HG03159 (cell line): ENCODE measurements at regions not wholly inside any gene's neighbourhood (a gene's known extent, or its start where the extent isn't known, plus 50 kb on each side); places are given as distances from the start of the nearest gene placed in this dataset.

Experiments
- ATAC-seq: cut with Tn5 transposase; IDR thresholded peaks from one replicate; pipeline ENCODE4 v1.9.1; 2021; ENCODE audit warnings: mild to moderate bottlenecking, moderate library complexity; ENCODE audit not compliant: unreplicated experiment

DNA sequence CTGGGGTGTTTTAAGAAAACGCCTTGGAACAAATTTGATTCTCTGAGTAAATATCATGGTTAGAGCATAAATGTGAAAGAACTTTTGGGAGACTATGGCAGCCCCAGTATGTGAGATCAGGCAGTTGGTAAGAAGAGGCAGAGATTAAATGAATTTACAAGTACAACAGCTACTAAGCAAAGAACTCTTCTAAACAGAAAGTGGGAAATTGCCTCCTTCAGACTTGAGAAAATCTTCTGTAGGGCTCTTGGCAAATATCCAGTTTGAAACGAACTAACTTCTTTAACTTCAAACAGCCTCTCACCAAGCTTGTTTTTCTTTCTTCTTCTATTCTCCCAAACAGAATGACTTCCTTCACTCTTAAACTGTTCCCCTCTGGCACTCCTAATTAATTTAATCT, 337.7 kb downstream of the SIPA1L2 start:
- ATAC-seq: no peak

DNA sequence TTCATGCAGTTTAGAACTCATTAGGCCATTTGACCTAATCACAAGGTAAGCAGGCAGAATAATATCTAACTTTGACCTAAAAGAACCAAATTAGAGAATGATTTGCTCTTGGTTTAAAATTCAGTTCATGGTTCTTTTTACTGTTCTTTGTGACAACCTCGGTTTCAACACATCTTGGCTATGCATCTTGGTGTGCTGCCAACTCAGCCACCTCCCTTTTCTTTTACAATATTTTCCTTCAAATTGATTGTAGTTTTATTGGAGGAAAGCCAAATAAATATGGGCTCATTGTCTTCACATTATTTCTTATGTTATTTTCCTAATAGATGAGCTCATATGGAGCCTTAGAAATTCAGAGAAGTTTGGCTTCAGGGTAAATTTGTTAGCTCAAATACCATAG, 338.3 kb downstream of the SIPA1L2 start:
- ATAC-seq: no peak

DNA sequence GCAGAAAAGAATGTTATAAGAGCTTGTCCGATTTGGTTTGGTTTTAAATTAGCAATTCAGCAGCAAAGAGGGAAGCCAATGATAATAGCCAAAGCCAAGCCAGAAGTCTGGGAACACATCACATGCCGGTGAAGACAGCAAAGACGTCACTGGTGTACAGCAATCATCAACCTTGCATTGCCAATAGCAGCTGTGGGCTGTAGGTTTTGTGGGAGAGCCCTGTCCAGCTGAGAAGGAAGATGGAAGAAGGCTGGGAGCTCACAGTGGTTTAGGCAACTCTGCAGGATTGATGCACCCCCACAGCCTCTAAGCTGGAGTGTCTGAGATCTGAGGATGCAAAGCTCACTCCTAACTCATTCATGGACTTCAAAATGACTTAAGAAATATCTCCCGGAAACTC, 338.7 kb downstream of the SIPA1L2 start:
- no peak for ATAC-seq

DNA sequence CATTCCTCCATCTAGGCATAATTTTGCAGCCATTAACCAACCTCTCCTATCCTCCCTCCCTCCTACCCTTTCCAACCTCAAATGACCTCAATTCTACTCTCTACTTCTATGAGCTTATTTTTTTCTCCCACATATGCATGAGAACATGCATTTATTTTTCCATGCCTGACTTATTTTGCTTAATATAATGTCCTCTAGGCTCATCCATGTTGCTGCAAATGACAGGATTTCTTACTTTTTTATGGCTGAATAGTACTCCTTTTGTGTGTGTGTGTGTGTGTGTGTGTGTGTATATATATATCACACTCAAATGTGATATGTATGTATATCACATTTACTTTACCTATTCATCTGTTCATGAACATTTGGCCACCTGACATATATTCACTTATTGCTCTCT, 339.4 kb downstream of the SIPA1L2 start:
- ATAC-seq: no peak

DNA sequence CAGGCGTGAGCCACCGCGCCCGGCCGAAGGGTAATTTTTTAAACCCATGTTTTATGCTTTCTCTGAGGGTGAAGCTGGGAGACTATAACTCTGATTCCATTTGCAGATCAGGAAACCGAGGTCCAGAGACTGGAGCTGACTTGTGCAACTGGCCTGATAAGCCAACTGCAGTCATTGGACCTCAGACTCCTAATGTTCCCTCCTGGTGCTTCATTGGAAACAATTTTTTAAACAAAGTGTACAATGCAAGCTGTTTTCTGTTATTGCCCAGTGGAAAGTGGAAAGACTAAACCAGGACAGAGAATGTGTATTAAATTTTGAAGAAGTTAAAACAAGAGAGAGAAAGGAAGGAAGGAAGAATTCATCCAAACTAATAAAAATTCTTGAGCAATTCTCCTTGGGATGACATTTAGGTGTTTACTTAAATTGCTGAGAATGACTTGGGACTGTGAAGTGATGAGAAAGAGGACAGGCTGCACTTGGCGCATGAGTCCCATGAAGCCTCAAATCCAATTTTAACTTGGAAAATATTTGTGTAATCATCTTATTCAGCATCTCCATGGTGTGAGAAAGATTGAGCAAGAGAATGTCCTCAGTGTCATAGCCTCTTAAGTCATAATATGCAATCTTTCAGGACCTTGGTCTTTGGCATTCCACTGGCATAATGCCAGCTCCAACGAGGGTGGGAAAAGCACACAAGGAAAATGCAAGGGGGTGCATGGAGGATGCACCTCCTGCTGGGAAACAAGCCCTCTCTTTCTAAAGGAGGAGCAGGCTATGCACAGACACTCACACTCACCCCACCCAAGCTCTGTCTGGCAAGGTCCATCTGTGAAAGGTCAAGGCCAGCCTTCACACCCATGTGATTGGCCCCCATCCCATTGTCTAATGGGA, 342.0 kb downstream of the SIPA1L2 start:
- ATAC-seq: no peak

DNA sequence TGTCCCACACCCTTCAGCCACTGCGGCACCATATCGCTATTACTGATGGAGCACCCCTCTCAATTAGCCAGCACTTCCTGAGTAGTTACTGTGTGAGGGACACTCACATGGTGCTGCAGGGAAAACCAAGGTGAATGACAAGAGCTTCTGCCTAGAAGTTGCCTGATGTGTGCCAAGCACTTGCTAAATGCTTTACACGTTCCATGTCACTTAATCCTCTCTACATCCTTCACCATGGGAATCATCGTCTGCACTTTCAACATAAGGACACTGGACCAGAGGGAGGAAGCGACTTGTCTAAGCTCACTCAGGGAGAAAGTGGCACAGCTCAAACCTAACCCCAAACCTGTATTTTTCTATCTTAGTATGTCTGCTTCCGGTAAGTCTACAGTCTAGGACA, 344.8 kb downstream of the SIPA1L2 start:
- ATAC-seq: no peak

DNA sequence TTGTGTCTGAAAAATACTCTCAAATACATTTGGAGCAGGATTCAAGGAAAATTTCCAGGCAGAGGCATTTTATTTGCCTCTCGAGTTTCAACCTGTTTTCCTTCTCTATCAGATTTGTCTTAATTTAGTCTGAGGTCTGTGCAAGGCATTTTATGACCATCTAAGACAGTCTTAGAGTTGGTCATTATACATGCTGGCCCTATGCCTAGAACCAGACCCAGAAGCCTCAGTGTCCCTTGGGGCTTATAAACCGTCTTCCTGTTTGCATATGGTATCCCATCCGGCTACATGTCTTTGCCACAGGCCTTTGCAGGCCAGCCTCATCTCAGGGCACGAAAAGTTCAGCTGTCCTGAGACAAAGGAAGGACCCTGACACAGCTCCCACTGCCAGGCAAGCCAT, 346.1 kb downstream of the SIPA1L2 start:
- ATAC-seq: no peak

DNA sequence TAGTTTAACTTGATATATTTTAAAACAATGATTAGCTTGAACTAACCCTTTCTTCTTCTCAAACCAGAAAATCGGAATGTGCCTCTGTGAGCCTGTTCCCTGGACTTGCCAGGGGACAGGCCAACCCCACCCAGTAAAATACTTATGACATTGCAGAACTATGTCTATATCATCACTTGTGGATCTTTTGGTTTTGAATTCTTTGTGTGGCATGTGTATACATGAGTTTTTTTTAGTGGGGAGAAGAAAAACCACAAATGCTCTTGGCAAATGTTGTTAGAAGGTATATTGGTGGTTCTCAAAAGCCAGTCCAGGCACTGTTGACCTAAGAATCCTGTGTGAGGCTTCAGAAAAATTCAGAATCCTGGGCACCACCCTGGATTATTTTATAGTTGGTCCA, 347.4 kb downstream of the SIPA1L2 start:
- no peak for ATAC-seq

DNA sequence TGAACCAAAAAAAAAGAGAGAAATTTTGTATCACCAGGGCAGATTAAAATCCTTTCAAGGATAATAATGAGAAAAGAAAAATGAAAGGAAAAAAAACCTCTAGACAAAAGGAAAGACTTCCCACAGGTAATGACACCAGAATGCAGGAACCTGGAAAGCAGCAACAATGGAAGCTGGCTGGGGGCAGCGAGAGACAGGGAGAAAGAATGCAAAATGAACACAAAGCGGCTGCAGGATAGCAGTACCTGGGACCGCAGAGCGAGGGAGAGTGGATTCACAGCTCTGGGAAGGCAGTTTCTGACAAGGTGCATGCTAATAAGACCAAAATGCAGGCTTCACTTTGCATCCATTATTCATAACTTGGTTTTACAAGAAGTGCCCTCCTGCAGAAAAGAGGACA, 349.0 kb downstream of the SIPA1L2 start:
- no peak for ATAC-seq

DNA sequence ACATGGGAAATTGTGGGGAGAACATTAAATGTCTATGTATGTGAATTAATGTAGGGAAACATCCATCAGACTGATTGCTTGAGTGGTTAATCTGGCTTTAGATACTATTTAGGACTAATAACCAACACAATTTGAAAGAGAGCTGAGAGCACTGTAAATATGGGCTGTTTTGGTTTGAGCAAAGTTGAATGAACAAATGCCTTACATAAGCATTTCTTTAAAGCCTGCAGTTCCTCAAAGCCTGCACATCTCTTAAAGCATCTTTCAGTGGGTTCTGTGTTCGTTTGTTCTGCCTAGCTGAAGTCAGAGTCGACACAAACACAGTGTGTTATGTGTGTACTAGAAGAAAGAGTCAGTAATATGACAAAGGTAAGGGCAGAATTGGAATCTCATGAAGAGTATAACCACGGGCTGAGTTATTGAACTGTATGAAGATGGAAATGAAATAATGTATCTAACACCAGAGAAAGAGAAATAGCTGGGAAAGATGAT, 350.0 kb downstream of the SIPA1L2 start:
- no peak for ATAC-seq

DNA sequence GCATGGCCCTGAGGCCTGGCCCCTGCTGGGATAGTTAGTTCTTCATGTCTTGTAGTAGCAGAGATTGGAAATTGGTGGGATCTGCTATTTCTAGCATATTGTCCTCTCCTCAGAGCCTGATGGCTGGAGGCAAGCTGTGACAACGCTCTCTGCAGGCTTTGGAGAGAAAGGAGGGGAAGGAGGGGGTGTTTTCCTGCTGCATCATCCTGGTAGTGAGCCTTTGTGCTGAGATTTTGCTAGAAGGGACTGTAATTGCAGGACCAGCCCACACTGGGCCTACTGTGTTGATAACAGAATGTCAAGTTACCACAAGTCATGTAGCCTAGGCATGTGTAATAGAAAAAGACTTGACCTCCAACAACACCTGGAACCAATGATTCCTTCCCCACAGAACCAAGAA, 351.0 kb downstream of the SIPA1L2 start:
- ATAC-seq: no peak

DNA sequence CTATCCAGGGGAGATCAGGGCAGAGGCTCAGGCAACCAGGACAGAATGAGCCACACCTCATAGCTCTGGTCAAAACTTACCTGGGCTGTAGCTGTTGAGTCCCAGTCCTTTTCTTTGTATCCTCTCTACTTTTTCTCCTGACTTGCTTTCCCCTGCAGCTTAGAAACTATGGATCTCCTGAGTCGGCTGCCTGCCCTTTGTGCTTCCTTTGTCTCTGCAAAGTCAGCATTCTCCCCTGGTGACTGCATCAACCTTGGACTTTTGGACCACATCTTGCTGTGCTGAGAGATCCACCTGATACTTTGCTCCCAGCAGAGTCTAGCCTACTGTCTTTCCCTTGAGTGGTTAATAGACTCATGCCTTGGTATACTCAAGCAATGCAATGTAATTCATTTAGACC, 353.3 kb downstream of the SIPA1L2 start:
- ATAC-seq: no peak

DNA sequence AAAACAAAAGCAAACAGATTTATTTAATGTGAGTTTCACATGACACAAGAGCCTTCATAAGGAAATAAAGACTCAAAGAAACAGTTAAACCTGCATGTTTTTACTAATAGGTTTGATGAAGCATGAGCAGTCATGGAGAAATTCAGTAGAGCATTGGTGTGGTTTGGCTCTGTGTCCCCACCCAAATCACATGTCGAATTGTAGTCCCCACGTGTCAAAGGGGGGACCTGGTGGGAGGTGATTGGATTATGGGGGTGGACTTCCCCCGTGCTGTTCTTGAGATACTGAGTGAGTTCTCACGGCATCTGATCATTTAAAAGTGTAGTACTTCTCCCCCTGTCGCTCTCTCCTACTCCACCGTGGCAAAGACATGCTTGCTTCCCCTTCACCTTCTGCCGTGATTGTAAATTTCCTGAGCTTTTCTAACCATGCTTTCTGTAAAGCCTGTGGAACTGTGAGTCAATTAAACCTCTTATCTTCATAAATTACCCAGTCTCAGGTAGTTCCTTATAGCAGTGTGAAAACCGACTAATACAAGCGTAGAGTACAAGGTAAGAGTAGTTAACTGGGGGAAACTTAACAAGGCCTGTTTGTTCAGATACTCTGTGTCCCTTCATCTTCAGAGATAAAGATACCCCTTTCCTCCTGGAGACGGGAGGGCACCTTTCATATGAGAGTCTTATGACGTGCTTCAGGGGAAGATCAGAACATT, 354.8 kb downstream of the SIPA1L2 start:
- no peak for ATAC-seq

DNA sequence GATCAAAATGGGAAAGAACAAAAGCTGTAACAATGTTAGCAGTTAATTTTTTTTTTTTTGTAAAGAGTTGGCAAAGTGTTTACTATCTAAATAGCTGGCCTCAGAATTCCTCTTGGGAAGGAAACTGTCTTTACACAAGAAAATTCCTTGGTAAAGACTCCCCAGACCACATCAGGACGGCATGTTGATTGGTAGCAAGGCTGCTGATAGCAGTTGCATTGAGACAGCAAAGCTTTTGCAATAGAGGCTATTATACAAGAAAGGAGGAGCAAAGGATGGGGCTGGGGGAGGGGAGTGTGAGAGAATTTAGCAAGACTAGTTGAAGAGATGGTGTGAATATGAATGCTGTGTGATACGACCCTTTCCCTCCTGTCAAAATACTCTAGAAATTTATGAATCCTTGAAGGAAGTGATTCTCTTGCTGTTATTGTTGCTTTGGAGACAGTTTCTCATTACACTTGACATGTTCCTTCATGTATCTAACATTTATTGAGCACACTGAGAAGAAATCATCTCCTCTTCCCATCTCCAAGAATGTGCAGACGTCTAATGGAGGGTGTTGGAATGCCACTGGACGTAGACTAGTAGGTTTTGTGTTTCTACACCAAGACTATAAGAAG, 355.6 kb downstream of the SIPA1L2 start:
- no peak for ATAC-seq

DNA sequence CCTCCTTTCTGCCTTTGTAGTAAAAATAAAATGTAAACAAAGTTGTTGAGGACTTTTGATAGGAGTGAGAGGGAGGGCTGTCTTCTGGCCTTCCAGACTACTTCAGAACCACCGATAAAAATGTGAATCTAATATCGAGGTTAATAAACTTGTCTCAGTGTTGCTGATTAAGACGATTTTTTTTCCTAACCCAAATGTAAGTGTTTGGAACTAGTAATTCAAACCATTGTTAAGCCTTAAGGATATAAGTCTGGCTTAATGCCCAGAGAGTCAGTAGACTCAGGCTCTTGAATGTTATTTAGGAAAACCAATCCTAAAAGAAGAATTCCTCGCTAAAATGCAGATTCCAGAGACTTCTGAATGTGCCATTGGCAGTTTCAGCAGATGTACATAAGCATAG, 356.9 kb downstream of the SIPA1L2 start:
- ATAC-seq: no peak

DNA sequence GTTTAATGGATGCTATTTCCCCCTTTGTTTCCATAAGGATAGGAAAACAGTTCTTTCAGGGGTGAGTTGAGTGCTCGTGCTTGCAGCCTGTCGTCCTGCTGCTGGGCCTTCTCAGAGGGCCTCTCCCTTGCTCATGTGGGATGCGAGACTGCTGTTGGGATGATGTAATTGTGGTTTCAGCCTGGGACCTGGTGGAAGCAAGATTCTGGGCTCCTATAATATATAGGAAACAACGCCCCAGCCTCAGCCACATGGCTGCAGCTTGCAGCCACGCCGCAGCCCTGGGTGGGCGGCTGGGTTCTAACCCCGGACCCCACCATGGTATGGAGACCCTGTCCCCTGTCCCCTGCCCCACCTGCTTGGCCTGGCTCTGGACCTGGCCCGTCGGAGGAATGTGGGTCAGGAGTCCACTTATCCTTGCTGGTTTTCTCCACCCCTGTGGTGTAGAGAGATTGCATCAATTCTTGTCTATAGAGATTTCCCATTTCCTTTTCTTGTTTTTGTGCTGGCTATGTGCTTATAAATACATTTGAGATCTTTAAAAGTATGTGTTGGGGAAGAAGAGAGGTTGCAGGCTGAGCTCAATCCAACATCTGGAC, 357.8 kb downstream of the SIPA1L2 start:
- ATAC-seq: no peak

DNA sequence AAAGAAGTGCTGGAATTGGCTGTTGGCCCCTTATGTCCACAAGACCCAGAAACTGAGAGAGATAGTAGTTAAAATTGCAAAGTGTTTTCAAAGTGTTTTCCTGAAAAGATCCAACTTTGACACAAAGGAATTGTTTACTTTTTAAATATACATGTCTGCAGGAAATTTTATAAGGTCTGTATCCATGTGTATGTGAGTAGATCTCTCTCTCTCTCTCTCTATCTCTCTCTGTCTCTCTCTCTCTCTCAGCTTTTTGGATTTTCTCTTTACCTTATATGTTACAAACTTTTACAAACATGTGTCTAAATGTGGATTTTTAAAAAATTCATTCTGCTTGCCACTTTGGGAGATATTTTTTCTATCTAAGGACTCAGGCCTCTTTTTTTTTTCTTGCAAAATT, 358.6 kb downstream of the SIPA1L2 start:
- no peak for ATAC-seq

DNA sequence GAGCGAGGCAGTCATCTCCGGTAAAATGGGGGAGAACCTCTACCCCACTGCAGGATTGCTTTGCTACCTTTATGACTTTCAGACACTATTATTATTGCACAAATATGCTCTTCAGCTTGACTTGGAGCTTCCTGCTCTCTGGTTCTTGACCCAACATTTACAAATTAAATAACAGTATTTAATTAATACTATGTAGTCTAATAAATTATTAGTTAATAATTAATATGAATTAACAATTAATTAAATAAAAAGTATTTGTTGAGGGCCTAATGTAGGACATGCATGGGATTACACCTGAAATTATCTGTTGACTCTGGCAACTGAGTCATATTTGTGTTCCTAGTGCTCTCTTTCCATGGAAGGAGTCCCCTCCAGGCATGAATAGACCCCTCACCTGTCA, 359.9 kb downstream of the SIPA1L2 start:
- ATAC-seq: no peak

DNA sequence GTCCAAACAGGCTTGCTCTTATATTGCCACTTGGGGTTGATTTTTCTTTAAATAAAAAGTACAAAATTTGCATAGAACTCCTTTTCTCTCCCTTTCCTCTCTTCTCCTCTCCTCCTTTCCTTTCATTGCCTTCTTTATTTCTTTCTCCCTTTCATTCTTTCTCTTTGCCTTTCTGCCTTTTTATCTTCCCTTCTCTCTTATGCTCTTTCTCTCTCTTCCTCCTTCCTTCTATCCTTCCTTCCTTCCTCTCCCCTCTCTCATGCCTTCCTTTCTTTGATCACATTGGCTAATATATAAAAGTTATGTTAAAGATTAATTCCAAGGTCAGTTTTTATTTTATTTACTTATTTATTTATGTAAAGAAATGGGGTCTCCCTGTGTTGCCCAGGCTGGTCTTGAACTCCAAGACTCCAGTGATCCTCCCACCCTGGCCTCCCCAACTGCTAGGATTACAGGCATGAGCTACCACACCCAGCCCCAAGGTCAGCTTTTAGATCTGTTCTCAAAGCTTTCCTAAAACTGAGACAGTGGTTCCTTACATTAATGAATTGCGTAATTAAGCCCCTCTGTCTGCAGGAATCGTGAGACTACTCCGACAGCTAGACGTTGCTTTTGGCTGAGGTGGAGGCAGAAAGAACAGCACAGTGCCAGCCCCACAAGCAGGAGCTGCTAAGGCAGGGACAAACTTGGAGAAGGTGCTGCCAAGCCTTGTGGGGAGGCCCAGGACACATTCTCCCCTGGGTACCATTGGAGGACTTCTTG, 361.9 kb downstream of the SIPA1L2 start:
- no peak for ATAC-seq

DNA sequence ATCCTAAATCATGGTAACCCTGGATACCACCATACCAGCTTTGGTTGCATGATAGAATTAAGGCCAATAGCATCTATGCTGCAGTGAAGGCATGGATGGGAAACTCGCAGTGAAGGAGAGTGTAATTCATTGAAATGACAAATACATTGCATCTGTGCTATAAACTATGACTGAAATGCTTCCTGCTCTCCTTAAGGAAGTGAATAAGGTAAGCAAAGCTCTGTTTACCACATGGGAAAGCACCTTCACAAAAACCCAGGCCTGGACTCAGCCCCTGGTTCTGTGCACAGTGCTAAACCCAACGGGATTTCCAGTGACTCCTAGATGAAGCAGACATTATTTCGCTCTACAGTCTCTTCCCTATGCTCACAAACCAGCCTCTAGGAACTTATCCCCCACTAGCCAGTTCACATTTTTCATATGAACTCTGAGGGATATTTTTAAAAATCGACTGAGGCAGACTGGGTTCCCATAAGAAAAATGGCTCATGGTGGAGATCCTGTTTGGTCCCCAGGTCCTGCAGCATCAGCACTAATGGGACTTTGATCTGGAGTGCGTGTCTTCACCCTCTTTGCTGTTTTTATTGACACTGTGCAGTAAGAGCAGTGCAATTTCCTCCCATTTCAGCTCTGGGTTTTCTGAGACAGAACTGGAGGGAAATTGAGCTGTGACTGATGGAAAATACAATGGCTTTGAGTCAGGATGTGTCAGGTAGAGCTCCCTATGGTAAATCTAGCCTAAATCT, 362.7 kb downstream of the SIPA1L2 start:
- no peak for ATAC-seq
